RWPE2 (cell line): ENCODE measurements at regions not wholly inside any gene's neighbourhood (a gene's known extent, or its start where the extent isn't known, plus 50 kb on each side); places are given as distances from the start of the nearest gene placed in this dataset.

Source experiments
- ATAC-seq: fragments of 200-7000 bp; cut with Tn5 transposase; 3 replicates; pipeline ENCODE4 v1.9.1; 2021; ENCODE audit warnings: low read depth
- DNase-seq: peaks from one replicate; pipeline ENCODE4 v3.0.0-alpha.2; 2020; ENCODE audit warnings: low spot score
- H3K27ac ChIP-seq: fragments of 450-650 bp; 2 replicates; pipeline ENCODE4 v1.5.1; 2017; ENCODE audit warnings: mild to moderate bottlenecking; ENCODE audit not compliant: poor library complexity, severe bottlenecking
- H3K27me3 ChIP-seq: fragments of 250-450 bp; sonication (Bioruptor Pico); 2 replicates; pipeline ENCODE4 v1.5.1; 2021; ENCODE audit warnings: mild to moderate bottlenecking, moderate library complexity; ENCODE audit not compliant: insufficient read depth, poor library complexity, severe bottlenecking
- H3K36me3 ChIP-seq: fragments of 250-450 bp; sonication (Bioruptor Pico); 2 replicates; pipeline ENCODE4 v1.5.1; 2020; ENCODE audit warnings: low read depth, mild to moderate bottlenecking, moderate library complexity
- H3K4me1 ChIP-seq: fragments of 250-450 bp; sonication (Bioruptor Pico); 2 replicates; pipeline ENCODE4 v1.5.1; 2021; ENCODE audit warnings: mild to moderate bottlenecking, moderate library complexity; ENCODE audit not compliant: insufficient read depth, poor library complexity, severe bottlenecking
- H3K4me3 ChIP-seq: fragments of 250-450 bp; sonication (Bioruptor Pico); 2 replicates; pipeline ENCODE4 v1.5.1; 2021; ENCODE audit warnings: mild to moderate bottlenecking, moderate library complexity; ENCODE audit not compliant: severe bottlenecking
- H3K9me3 ChIP-seq: fragments of 250-450 bp; sonication (Bioruptor Pico); 2 replicates; pipeline ENCODE4 v1.5.1; 2021; ENCODE audit warnings: mild to moderate bottlenecking, moderate library complexity; ENCODE audit not compliant: severe bottlenecking
- TF ChIP-seq, protein P1 (sequence below): fragments of 450-650 bp; IDR thresholded peaks from one replicate; pipeline ENCODE4 v1.5.1; 2017; ENCODE audit warnings: mild to moderate bottlenecking, moderate library complexity; ENCODE audit not compliant: poor library complexity, severe bottlenecking

DNA sequence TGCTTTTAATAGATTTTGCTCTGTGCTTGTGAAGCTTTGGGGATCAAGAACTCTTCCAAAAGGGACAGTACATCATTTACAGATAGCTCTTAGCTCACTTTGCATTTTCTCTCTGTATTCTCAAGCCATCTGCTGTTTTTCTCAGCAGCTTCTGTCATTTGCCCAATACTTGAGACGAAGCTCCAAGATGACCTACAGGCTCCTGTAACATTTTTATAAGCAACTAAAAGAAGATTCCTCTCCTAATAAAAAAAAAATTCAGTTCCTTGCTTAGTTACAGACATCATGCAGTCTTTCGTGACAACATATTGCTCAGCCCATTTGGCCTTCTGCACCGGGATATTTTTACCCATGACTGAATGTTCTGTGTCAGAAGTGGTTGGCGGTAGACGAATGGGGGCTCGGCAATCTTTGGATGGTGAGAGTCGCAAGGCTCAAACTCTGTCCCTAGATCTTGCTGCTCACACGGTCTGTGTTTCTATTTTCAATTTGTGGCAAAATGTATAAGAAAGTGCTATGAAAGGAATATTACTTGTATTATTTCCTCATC is 215.6 kb downstream of the FSCB start:
- TF ChIP-seq, protein P1, sequence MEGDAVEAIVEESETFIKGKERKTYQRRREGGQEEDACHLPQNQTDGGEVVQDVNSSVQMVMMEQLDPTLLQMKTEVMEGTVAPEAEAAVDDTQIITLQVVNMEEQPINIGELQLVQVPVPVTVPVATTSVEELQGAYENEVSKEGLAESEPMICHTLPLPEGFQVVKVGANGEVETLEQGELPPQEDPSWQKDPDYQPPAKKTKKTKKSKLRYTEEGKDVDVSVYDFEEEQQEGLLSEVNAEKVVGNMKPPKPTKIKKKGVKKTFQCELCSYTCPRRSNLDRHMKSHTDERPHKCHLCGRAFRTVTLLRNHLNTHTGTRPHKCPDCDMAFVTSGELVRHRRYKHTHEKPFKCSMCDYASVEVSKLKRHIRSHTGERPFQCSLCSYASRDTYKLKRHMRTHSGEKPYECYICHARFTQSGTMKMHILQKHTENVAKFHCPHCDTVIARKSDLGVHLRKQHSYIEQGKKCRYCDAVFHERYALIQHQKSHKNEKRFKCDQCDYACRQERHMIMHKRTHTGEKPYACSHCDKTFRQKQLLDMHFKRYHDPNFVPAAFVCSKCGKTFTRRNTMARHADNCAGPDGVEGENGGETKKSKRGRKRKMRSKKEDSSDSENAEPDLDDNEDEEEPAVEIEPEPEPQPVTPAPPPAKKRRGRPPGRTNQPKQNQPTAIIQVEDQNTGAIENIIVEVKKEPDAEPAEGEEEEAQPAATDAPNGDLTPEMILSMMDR = no peak
- Histone ChIP-seq H3K4me1 (no peaks in the 10 kb centered on the region), H3K9me3 (no peaks in the 10 kb centered on the region), H3K4me3 (no peak overlapping the region), H3K27me3 (peaks cover 27% of the 10 kb centered on the region), H3K36me3 (no peaks in the 10 kb centered on the region), H3K27ac (no peak overlapping the region)
- ATAC-seq = no peak
- DNase-seq = no peak

DNA sequence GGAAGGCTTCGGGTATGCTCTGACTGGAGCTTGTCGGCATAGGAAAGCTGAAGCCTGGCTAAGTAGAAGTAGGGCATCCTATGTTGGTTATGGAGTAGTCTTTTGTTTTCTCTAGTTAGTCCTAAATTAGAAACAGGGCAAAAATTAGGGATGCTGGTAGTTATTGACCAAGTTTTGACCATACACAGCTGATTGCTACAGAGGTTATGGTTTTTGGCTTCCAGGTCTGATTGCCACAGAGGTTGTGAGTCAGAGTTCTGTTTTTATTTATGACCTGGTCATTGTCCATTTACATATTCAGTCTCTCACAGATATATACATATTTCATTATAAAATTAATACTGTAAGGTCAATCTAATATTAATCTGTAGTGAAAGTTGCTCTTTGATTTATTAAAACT is 219.2 kb downstream of the FSCB start:
- H3K9me3 ChIP-seq = no peaks in the 10 kb centered on the region
- DNase-seq (no peak), ATAC-seq (no peak)
- no peak overlapping the region for H3K4me3 ChIP-seq
- no peaks in the 10 kb centered on the region for H3K36me3 ChIP-seq
- H3K27me3 ChIP-seq = peaks cover 41% of the 10 kb centered on the region
- H3K4me1 ChIP-seq = no peaks in the 10 kb centered on the region
- TF ChIP-seq, protein P1 = no peak
- no peak overlapping the region for H3K27ac ChIP-seq

DNA sequence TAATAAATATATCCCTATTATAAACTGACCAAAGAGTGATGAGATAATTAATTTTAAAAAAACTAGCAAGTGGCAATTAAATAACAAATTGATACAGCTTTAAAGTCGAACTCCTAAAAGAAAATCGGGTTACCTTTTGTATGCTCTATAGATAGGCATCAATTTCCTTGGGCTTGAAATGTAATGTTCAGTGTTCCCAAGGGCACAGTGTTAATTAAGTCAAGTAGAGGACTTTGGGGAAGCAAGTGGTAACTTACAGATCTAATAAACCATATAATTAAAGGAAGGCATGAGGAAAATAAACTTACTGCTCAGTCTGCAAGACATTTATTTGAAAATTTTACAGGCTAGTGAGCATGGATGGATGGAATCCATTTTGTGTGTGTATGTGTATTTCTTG is 220.9 kb downstream of the FSCB start:
- TF ChIP-seq, protein P1 = no peak
- DNase-seq = no peak
- no peak overlapping the region for H3K4me3 ChIP-seq
- peaks cover 38% of the 10 kb centered on the region for H3K27me3 ChIP-seq
- no peaks in the 10 kb centered on the region for H3K4me1 ChIP-seq
- no peaks in the 10 kb centered on the region for H3K36me3 ChIP-seq
- no peak for ATAC-seq
- no peaks in the 10 kb centered on the region for H3K9me3 ChIP-seq
- H3K27ac ChIP-seq = no peak overlapping the region

DNA sequence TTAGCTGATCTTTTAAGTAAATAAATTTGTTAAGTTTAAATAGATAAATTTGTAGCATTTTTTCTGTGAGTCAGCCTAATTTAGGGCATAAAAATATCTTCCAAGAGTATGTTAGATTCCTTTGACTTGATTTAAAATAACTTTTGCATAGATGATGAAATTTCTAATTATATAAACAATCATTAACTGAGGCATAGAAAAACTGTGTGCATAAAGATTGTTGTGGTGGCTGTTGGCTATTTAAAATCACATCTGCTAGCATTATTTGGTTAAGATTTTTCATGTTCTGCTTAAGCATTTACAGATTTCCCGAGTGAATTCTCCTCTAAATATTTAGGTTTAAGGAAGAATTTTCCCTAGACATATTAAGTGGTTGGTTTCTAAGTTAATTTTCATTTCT is 223.2 kb downstream of the FSCB start:
- no peak overlapping the region for H3K4me3 ChIP-seq
- H3K9me3 ChIP-seq = no peaks in the 10 kb centered on the region
- H3K4me1 ChIP-seq = no peaks in the 10 kb centered on the region
- ATAC-seq (no peak), DNase-seq (no peak)
- H3K36me3 ChIP-seq = no peaks in the 10 kb centered on the region
- TF ChIP-seq, protein P1 = no peak
- H3K27me3 ChIP-seq = peaks cover 41% of the 10 kb centered on the region
- no peak overlapping the region for H3K27ac ChIP-seq

DNA sequence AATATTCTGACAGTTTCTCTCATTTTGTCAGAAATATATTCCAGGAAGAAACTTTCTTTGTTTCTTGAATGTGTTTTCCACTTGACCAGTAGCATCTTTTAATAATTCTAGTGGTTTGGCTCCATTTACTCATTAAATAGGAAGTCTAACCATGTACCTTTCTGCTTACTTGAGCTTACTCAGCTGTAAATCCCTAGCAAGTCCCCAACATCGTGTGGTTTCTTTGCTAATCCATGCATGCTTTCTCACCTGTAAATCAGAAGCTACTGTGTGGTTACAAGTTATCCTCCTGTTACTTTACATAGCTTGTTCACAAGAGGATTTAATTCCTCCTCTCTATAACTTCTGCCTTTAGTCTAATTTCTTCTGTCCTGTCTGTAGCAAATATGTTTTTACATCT is 227.7 kb downstream of the FSCB start:
- Histone ChIP-seq H3K4me1 (no peaks in the 10 kb centered on the region), H3K27me3 (peaks cover 24% of the 10 kb centered on the region), H3K4me3 (no peak overlapping the region), H3K36me3 (no peaks in the 10 kb centered on the region), H3K27ac (no peak overlapping the region), H3K9me3 (no peaks in the 10 kb centered on the region)
- no peak for DNase-seq
- TF ChIP-seq, protein P1 = no peak
- no peak for ATAC-seq
